ENCODE measurements at regions not wholly inside any gene's neighbourhood (a gene's known extent, or its start where the extent isn't known, plus 50 kb on each side); places are given as distances from the start of the nearest gene placed in this dataset.

GRCh38 chr2:139162456-139162855 lies 382.3 kb upstream of the NXPH2 start:
- BruUV-seq (replicated peaks): no TSS peak
- dilution Hi-C loops (cut with MboI; ENCODE audit: extremely low pct_ligation_motif_present, low sequenced_read_pairs): no loop called here
- no peak overlapping the region for H3K4me2 ChIP-seq (ENCODE audit: insufficient read depth, low read length)

GRCh38 chr2:139160836-139161235 lies 380.6 kb upstream of the NXPH2 start:
- no peak overlapping the region for H3K4me3 ChIP-seq (replicated peaks in 1 of 3; ENCODE audit: insufficient read depth in 1 of 3, low read depth in 1 of 3, low read length in 3 of 3)
- no peaks in the 10 kb centered on the region for H3K79me2 ChIP-seq (ENCODE audit: control insufficient read depth, insufficient read depth, low read length)
- BruUV-seq (replicated peaks): no TSS peak
- no peak for DNase-seq (ENCODE audit: low read depth, low spot score)
- ChIA-PET CTCF (no interaction called here), POLR2A (no interaction called here)
- dilution Hi-C loops (cut with MboI; ENCODE audit: extremely low pct_ligation_motif_present, low sequenced_read_pairs): no loop called here
- no peak for TF ChIP-seq GATA2 (IDR thresholded peaks at IDR 0.05; ENCODE audit: insufficient read depth, insufficient read length, low read depth, low read length)
- TF ChIP-seq, protein P1, sequence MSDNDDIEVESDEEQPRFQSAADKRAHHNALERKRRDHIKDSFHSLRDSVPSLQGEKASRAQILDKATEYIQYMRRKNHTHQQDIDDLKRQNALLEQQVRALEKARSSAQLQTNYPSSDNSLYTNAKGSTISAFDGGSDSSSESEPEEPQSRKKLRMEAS (IDR thresholded peaks at IDR 0.05; ENCODE audit: insufficient read depth, insufficient read length): no peak
- no peaks in the 10 kb centered on the region for H3K9me3 ChIP-seq (replicated peaks; ENCODE audit: control insufficient read depth, insufficient read depth, low read length)
- no peaks in the 10 kb centered on the region for H3K4me1 ChIP-seq (ENCODE audit: control insufficient read depth, extremely low read depth, insufficient read depth, low read length)
- no peaks in the 10 kb centered on the region for H3K27me3 ChIP-seq (ENCODE audit: control insufficient read depth in 2 of 2, insufficient read depth in 2 of 2, low read length in 2 of 2)
- no peaks in the 10 kb centered on the region for H4K20me1 ChIP-seq (replicated peaks; ENCODE audit: control insufficient read depth, extremely low read depth, insufficient read depth, low read length)
- H3K36me3 ChIP-seq (ENCODE audit: control insufficient read depth in 2 of 2, extremely low read depth in 1 of 2, insufficient read depth in 2 of 2, low read length in 2 of 2): no peaks in the 10 kb centered on the region
- H2AFZ ChIP-seq (ENCODE audit: low read depth, low read length): no peak overlapping the region
- no peak overlapping the region for H3K4me2 ChIP-seq (ENCODE audit: insufficient read depth, low read length)
- H3K27ac ChIP-seq (ENCODE audit: insufficient read depth, low read depth, low read length): no peak overlapping the region
- intact Hi-C loops (cut with micrococcal nuclease): no loop called here
- no peak overlapping the region for H3K9ac ChIP-seq (replicated peaks; ENCODE audit: extremely low read depth, insufficient read depth, low read length)
- no peaks in the 10 kb centered on the region for H3K9me1 ChIP-seq (replicated peaks; ENCODE audit: control insufficient read depth, extremely low read depth, insufficient read depth, low read length)
- no peak for FAIRE-seq

More at GRCh38 chr2:139162456-139162855, 382.3 kb upstream of the NXPH2 start:
- FAIRE-seq: no peak
- Histone ChIP-seq H3K9me1 (replicated peaks; ENCODE audit: control insufficient read depth, extremely low read depth, insufficient read depth, low read length) (no peaks in the 10 kb centered on the region), H3K27me3 (ENCODE audit: control insufficient read depth in 2 of 2, insufficient read depth in 2 of 2, low read length in 2 of 2) (no peaks in the 10 kb centered on the region), H3K4me3 (replicated peaks in 1 of 3; ENCODE audit: insufficient read depth in 1 of 3, low read depth in 1 of 3, low read length in 3 of 3) (no peak overlapping the region), H3K79me2 (ENCODE audit: control insufficient read depth, insufficient read depth, low read length) (no peaks in the 10 kb centered on the region), H3K4me1 (ENCODE audit: control insufficient read depth, extremely low read depth, insufficient read depth, low read length) (no peaks in the 10 kb centered on the region), H3K9me3 (replicated peaks; ENCODE audit: control insufficient read depth, insufficient read depth, low read length) (no peaks in the 10 kb centered on the region), H3K36me3 (ENCODE audit: control insufficient read depth in 2 of 2, extremely low read depth in 1 of 2, insufficient read depth in 2 of 2, low read length in 2 of 2) (no peaks in the 10 kb centered on the region), H4K20me1 (replicated peaks; ENCODE audit: control insufficient read depth, extremely low read depth, insufficient read depth, low read length) (no peaks in the 10 kb centered on the region), H2AFZ (ENCODE audit: low read depth, low read length) (no peak overlapping the region), H3K27ac (ENCODE audit: insufficient read depth, low read depth, low read length) (no peak overlapping the region), H3K9ac (replicated peaks; ENCODE audit: extremely low read depth, insufficient read depth, low read length) (no peak overlapping the region)
- no peak for TF ChIP-seq EZH2 (IDR thresholded peaks at IDR 0.05; ENCODE audit: borderline replicate concordance, low read depth, low read length, severe bottlenecking)
- TF ChIP-seq, protein P1 (IDR thresholded peaks at IDR 0.05; ENCODE audit: insufficient read depth, insufficient read length): no peak
- intact Hi-C loops (cut with micrococcal nuclease): no loop called here
- ChIA-PET POLR2A (no interaction called here), CTCF (no interaction called here)
- DNase-seq (ENCODE audit: low read depth, low spot score): no peak
